ENCODE measurements at regions not wholly inside any gene's neighbourhood (a gene's known extent, or its start where the extent isn't known, plus 50 kb on each side); places are given as distances from the start of the nearest gene placed in this dataset.

DNA sequence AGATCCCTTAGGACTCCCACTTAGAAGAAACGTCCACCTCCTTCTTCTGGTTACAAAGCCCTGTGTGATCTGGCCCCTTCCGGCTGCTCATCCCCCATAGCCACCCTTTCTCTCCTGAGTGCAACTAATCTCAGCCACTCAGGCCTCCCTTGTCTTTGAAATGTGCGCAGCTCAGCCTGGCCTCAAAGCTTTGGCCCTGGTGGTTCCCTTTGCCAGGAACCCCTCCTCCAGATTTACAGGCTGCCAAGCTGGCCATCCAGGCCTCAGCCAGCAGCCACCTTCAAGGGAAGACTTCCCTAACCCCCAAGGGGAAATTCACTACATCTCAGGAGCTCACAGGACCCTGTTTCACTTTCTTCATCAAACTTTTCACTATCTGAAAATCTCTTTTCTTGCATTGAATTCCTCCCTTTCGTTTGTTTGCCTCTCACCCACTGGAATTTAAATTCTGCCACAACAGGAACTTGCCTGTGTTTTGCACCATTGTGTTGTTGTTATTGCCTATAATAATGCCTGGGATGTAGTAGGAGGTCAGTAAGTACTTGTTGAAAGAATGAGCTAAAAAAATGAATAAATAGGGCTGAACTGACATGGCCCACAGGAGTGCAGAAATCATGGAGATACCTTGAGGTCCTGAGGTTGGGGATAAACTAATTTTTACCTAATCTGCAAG is 109.5 kb upstream of the PFN2 start:
- no peak for DNase-seq

GRCh38 chr3:150079029-150079739 is 108.5 kb upstream of the PFN2 start:
- DNase-seq: peak; percentile 86

DNA sequence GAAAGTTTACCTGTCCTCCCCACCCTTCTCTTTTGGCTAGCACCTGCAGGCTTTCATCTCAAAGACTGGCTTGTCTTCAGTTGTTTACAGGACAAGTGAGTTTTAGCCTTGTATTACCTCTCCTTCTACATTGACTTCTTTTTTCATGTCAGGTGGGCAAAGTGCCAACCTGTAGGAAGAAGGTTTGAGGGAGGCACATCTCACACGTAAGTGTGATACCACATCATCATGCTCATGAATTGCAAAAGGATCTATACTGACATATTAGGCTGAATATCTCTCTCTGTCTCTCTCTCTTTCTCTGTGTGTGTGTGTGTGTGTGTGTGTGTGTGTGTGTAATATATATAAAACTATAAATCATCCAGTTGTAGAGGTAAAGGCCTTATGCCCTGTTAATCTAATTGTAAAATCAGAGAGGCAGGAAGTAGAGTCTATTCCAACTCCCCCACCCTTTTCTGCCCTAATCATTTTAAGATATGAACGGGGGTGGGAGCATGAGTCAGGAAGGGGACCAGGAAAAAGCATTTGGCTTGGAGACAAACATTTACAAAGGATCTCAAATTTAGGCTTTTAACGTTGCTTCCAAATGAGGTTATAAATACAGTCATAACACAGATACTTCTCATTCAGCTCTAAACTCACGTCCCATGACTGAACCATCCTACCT is 107.0 kb upstream of the PFN2 start:
- no peak for DNase-seq

GRCh38 chr3:150077107-150077506 is 106.4 kb upstream of the PFN2 start:
- DNase-seq: no peak

DNA sequence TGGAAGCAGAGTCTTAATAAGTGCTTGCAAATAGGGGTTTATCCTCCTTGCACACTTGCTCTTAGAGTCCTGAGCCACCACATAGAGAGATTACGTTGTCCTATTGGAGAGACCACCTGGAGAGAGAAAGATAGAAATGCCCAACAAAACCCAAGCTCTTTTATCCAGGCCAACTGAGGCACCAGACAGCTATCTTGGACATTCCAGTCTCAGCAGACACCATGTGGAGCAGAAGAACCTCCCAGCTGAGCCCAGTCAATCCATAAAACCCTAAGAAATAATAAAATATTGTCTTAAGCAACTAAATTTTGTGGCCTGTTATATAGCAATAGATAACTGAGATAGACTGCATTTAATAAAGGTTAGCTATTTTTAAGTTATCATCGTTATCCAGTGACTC is 105.7 kb upstream of the PFN2 start:
- DNase-seq: no peak

GRCh38 chr3:150075417-150075865 is 104.7 kb upstream of the PFN2 start:
- DNase-seq: no peak

DNA sequence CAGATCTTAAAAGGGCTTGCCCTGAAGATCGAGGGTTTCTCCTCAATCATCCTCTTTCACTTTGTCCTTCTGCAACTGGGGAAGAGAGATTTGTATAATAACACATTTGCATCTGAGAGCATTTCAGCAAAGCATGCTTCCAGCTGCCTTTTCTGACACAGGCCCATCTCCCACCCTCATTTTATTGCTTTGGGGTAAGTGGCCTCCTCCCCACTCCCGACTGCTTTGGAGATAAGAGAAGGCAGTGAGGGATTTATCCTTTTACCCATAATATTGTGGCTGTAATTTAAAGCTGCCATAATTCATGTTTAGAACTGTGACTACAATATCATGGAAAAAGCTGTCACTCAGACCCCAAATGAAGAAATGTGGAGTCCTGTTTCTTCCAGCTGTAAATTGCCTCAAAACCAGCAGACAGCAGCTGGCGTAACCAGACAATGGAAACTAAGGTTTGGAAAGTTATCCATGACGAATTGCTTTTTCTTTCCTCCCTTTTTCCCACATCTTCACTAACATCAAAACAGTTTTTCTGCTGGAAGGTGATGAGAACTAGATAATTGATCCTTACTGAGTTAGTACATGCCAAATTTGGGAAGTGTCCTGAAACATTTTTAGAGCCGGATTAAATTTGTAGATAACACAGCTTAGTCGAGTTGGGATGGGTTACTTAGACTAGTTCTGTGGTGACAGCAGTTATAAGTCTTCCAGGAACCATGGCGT is 104.2 kb upstream of the PFN2 start:
- no peak for DNase-seq

DNA sequence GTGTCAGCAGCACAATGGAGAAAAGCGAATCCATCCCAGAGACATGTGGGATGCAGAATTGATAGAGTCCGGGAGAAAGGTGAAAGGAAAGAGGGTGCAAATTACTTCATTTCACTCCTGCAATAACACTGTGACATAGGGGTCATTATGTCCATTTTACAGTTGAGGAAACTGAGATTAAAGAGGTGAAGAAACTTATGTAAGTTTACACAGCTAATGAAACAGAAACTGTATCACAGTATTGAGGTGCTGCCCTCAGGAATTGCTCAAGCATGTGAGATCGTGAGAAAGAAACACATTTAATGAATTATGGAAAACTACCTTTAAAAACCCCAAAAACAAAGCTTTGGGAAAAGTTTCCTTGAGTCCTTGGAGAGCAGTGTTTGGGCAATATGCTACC is 103.6 kb upstream of the PFN2 start:
- DNase-seq: no peak

DNA sequence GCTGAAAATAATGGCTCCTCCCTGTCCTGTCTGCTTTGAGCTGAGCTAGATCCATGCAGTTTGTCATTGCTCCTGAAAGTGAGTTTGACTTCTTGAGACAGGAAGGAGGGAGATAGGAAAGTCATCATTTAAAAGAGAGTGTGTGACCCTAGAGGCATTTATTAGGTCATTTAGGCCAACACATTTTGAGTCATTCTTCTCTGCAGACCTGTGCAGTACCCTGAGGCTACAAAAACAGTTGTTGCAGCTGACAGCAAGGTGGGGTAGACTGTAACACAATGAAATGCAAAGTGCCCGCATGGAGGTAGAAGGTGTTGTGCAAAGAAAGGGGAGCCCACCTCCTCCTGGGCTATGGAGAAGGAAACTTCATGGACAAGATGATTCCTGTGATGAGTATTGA is 102.8 kb upstream of the PFN2 start:
- no peak for DNase-seq

DNA sequence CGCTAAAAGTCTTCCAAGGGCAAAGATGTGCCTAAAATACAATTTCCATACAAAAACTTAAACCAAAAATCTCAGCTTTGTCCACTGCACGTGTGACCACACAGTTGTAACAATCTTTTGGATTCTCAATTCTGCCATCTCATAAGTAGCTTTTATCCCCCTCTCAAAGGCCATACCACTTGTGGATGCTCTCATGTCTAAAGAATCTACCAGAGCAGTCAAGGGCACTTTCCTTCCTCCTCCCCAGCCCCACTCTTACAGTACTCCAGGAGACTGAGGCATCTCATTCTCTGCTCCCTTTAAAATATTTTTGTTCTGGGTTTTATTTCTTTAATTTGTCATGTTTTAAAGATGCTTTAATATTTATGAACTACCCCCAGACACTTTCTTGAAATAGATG is 102.3 kb upstream of the PFN2 start:
- DNase-seq: no peak

DNA sequence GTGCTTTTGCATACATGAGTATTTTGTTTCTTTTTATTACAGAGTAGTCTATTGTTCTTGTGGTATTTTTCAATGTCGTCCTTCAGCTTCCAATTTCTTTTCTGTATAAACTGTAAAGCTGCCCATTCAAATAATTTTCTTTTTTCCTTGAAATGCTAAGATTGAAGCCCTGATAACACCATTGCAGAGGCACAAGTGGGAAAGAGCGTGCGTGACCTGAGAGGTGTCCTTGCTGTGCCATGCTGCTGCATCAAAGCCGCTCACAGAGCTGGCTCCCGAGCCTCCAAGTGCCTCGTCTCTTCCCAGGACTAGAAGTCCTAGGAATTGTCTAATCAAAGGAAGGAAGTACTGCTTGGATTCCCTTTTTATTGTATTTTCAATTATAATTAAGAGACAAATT is 101.9 kb upstream of the PFN2 start:
- no peak for DNase-seq

GRCh38 chr3:150070271-150070670 is 99.6 kb upstream of the PFN2 start:
- DNase-seq: no peak

GRCh38 chr3:150069633-150070032 is 98.9 kb upstream of the PFN2 start:
- no peak for DNase-seq

DNA sequence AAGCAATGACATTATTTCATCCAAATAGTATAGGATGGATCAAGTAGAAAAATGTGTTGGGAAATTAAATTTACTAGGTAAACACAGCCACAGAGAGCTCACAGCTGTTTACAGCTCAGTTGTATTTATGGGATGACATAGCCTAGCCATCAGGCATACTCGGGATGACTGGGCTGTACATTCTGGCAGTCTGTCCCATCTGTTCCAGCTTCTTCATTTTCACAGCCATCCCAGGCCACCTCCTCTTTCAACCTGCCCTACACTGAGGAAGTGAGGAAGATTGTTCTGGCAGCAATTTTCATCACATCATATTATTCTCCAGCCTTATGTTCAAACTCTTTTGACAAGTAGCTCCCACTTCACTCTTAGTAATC is 98.4 kb upstream of the PFN2 start:
- DNase-seq: no peak

DNA sequence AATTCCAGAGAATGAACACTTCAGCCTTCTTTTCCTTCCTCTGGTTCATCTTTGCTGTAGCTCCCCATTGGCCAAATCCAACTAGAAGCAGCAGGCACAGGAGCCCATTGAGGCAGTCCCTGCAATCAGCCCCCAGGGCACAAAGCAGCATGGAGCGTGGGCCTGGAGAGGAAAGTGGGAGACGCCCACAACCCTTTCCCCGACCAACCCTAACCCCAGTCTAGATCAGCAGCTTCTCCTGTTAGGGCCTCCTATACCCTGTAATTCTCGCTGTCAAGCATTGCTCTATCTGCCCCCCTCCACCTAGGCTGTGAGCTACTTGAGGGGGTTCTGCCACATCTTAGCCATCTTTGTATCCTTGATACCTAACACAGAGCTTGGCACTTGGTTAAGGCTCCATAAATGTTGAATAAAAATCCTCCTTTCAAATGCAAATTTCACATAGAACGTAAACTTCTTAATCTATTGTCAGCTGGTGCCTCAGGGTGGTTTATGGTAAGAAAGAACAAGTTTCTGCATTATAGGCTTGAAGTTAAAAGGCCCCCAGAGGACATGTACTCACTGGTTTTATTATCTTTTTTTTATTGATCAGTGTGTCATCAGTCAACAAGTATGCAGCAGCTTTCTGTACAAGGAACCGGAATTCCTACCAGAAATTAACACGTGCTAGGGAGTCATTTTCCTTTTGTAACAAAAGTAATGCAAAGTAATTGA is 97.9 kb upstream of the PFN2 start:
- no peak for DNase-seq

DNA sequence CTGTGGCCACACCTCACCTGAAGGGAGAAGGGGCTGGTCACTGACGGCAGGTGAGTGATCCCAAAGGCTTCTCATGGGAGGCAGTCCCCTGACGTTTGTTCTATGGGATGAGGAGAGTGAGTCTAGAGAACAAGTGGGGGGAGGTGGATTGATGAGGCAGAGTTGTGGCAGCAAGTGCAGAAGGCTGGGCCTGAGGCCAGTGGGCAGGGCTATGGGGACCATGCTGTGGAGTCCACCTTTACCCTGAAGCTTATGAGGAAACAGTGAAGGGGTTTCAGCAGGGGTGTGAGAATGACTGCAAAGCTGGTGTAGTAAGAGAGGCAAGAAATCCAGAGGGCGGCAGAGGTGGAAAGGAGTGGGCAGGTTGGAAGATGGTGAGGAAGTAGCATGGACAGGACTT is 96.9 kb upstream of the PFN2 start:
- no peak for DNase-seq

GRCh38 chr3:150064971-150065370 is 94.3 kb upstream of the PFN2 start:
- no peak for DNase-seq

GRCh38 chr3:150063237-150063636 is 92.5 kb upstream of the PFN2 start:
- DNase-seq: no peak

DNA sequence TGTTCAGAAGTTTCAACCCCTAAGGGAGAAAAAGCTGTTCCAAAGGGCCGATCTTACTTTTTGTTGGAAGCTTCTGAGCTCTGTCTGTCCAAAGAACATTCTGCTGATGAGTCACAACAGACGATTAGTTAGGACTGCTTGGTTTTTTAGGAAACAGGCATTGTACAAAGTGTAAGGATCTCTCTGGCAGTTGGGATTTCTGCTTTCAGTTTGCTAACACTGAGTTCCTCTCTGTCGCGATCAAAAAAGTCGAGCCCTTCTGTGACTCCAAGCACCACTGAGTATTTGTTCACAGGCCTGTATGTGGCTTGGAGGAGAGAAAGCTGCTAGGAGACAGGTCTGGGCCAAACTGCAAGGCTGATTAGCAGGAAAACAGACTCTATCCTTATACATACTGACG is 91.8 kb upstream of the PFN2 start:
- no peak for DNase-seq

DNA sequence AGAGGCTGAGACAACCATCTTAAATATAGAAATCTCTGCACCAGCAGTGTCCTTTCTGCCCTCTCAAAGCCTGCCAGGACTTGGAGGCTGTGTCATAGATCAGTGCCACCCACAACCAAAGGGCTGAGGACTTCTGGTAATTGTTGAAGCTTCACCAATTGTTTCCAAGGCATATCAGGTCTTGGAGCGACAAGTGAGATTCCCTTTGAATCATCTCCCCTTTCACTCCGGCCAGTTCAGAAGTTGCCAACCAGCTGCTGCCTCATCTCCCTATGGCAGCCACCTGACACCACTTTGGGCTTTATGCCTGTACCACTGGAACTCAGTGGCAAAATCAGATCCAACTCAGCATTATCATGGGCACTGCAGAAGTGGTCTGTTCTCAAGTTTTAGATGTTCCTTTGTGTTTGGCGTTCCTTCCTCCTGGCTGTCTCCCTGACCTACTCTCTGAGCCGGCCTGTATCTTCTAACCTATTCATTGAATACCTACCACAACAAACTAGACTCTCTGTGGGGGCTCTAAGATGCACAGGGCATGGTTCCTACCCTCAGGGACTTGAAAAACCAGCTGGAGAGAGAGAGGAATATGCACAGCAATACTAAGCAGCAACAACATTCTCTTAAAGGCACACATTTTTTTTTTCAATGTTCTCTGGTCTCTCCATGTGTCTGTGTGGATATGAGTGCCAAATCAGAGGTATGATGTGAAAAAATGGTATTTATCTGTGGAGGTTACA is 90.8 kb upstream of the PFN2 start:
- peak; percentile 62 for DNase-seq

DNA sequence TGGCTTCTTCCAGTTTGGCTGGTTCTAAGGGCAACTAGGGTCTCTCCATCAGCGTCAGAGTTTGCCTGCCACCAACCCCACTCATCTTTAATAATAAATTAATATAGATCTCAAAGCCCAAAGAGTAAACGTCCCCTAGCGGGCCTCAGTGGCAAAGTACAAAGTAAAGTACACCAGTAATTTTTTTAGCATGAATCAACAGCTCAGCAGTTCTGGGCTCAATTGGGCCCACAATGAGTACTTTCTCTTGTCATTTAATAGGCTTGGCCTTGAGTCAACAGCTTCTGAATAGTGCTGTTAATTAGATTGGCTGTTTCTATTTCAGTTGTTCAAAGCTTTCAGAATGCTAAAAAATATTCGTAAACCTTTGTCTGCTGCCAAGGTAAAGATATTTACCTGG is 89.0 kb upstream of the PFN2 start:
- DNase-seq: no peak

DNA sequence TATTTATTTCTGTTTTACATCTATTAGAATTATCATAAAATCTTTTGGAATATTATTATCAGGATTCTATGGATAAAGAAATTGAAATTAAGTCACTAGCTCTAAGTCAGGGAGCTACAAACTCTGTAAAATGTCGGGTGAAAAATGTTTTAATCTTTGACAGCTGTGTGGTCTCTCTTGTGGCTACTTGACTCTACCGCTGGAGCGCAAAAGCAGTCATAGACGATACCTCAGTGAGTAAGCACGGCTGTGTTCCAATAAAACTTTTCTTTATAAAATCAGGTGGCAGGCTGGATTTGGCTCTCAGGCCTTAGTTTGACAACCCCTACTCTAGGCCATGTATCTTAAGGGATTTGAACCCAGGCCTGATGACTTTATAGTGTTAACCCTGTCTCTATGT is 88.5 kb upstream of the PFN2 start:
- no peak for DNase-seq

All from left hindlimb (tissue), 1 donor.